Colonic mucosa (tissue), 4 donors: ENCODE measurements at regions not wholly inside any gene's neighbourhood (a gene's known extent, or its start where the extent isn't known, plus 50 kb on each side); places are given as distances from the start of the nearest gene placed in this dataset.

Experiments
- DNase-seq: peaks from one replicate; pipeline ENCODE4 v3.0.0-alpha.2; 2020
- H3K27ac ChIP-seq: fragments of 200-600 bp; one replicate; pipeline ENCODE4 v1.8.0; 2021
- H3K27me3 ChIP-seq: fragments of 200-600 bp; one replicate; pipeline ENCODE4 v1.8.0; 2021
- H3K36me3 ChIP-seq: fragments of 200-600 bp; one replicate; pipeline ENCODE4 v1.8.0; 2021
- H3K4me1 ChIP-seq: fragments of 200-600 bp; one replicate; pipeline ENCODE4 v1.8.0; 2021; ENCODE audit warnings: mild to moderate bottlenecking
- H3K4me3 ChIP-seq: fragments of 200-600 bp; one replicate; pipeline ENCODE4 v1.8.0; 2021
- H3K9ac ChIP-seq, 2 donors: one replicate each; pipeline ENCODE4 v1.7.0; 2013; ENCODE audit warnings: control low read depth in 2 of 2, low read depth in 2 of 2, low read length in 2 of 2
- H3K9me3 ChIP-seq: fragments of 200-600 bp; one replicate; pipeline ENCODE4 v1.8.0; 2021
- intact Hi-C: fragments of 100-400 bp; cut with DNase I; formaldehyde crosslinking; loops from one replicate; pipeline ENCODE4 v1.14.1; 2022
- TF ChIP-seq, protein P1 (sequence below): fragments of 200-600 bp; IDR thresholded peaks from one replicate; pipeline ENCODE4 v1.8.0; 2022; ENCODE audit warnings: antibody characterized with exemption, mild to moderate bottlenecking
- donor health status: healthy.
- donor health status: DM: no; HTN: no; CAD: no.
- donor health status: DM: no; HTN: no; CAD: no.

DNA sequence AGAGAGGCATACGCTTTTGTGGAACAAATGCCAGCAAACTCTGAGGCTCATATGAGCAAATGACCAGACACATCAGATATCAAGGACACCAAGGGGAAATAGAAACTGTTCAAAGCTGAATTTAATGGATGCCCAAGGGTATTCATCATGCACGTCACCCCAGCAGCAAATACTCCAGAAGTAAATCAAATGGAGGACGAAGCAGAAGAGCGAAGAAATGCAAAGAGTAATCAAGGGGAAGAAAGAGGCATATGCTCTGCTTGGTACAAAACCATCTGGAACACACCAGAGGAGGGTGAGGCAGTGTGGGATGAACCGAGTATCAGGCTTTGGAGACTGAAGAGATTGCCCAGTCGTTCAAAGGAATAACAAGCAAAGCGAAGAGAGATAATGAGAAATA lies 232.6 kb upstream of the EGLN3 start:
- Histone ChIP-seq H3K4me1 (no peaks in the 10 kb centered on the region), H3K9ac (no peak overlapping the region), H3K27ac (no peak overlapping the region), H3K27me3 (no peaks in the 10 kb centered on the region), H3K4me3 (no peak overlapping the region), H3K9me3 (no peaks in the 10 kb centered on the region), H3K36me3 (no peaks in the 10 kb centered on the region)
- intact Hi-C loops, result no loop called here
- TF ChIP-seq, protein P1, sequence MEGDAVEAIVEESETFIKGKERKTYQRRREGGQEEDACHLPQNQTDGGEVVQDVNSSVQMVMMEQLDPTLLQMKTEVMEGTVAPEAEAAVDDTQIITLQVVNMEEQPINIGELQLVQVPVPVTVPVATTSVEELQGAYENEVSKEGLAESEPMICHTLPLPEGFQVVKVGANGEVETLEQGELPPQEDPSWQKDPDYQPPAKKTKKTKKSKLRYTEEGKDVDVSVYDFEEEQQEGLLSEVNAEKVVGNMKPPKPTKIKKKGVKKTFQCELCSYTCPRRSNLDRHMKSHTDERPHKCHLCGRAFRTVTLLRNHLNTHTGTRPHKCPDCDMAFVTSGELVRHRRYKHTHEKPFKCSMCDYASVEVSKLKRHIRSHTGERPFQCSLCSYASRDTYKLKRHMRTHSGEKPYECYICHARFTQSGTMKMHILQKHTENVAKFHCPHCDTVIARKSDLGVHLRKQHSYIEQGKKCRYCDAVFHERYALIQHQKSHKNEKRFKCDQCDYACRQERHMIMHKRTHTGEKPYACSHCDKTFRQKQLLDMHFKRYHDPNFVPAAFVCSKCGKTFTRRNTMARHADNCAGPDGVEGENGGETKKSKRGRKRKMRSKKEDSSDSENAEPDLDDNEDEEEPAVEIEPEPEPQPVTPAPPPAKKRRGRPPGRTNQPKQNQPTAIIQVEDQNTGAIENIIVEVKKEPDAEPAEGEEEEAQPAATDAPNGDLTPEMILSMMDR, result no peak
- no peak for DNase-seq

GRCh38 chr14:34181338-34181737 lies 230.5 kb upstream of the EGLN3 start:
- Histone ChIP-seq H3K4me3 (no peak overlapping the region), H3K4me1 (no peaks in the 10 kb centered on the region), H3K36me3 (no peaks in the 10 kb centered on the region), H3K9ac (no peak overlapping the region), H3K9me3 (no peaks in the 10 kb centered on the region), H3K27me3 (no peaks in the 10 kb centered on the region), H3K27ac (no peak overlapping the region)
- intact Hi-C loops, result no loop called here
- TF ChIP-seq, protein P1, result no peak
- no peak for DNase-seq

GRCh38 chr14:34180869-34181268 lies 230.0 kb upstream of the EGLN3 start:
- H3K9ac ChIP-seq, result no peak overlapping the region
- H3K4me3 ChIP-seq, result no peak overlapping the region
- H3K9me3 ChIP-seq, result no peaks in the 10 kb centered on the region
- TF ChIP-seq, protein P1, result no peak
- no peaks in the 10 kb centered on the region for H3K27me3 ChIP-seq
- H3K4me1 ChIP-seq, result no peaks in the 10 kb centered on the region
- H3K36me3 ChIP-seq, result no peaks in the 10 kb centered on the region
- DNase-seq, result no peak
- intact Hi-C loops, result no loop called here
- no peak overlapping the region for H3K27ac ChIP-seq

DNA sequence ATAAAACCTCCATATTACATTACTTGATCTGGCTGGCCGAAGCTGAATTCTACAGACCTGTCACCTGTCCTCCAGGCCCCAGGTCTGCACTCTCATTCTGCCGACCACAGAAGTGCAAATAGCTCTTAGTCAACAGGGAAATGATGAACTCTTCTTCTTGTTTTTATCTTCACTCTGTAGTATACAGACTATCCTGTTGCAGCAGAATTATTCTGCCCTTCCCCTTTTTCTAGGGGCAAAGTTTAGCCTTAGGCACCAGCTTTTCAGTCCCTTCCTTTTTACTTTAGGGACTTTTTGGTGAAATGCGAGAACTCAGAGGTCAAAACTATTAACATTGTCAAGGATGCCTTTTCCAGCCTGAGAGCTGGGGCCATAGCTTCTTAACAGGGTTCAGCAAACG lies 229.6 kb upstream of the EGLN3 start:
- TF ChIP-seq, protein P1, result no peak
- intact Hi-C loops, result no loop called here
- Histone ChIP-seq H3K4me3 (no peak overlapping the region), H3K27ac (no peak overlapping the region), H3K4me1 (no peaks in the 10 kb centered on the region), H3K9me3 (no peaks in the 10 kb centered on the region), H3K27me3 (no peaks in the 10 kb centered on the region), H3K36me3 (no peaks in the 10 kb centered on the region), H3K9ac (no peak overlapping the region)
- DNase-seq, result no peak

DNA sequence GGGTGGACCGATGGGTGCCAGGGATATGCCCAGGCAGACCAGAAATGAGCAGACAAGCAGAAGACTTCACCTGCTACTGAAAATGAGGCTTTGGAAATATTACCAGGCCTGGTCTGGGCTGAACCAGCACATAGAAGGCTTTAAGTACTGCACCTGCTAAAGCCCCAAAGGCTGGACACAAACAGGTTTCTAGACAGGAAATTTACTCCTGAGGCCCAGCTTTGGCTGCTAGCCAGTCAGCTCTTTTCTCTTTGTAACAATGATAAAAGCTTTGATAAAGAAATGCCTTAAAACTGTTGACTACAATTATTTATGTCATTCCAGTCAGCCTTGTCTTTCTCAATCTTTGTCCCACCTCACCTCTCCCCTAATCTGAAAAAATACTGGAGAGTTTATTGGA lies 228.9 kb upstream of the EGLN3 start:
- Histone ChIP-seq H3K36me3 (no peaks in the 10 kb centered on the region), H3K27me3 (no peaks in the 10 kb centered on the region), H3K4me1 (no peaks in the 10 kb centered on the region), H3K9ac (no peak overlapping the region), H3K9me3 (no peaks in the 10 kb centered on the region), H3K4me3 (no peak overlapping the region), H3K27ac (no peak overlapping the region)
- intact Hi-C loops, result no loop called here
- TF ChIP-seq, protein P1, result no peak
- no peak for DNase-seq

GRCh38 chr14:34177466-34177865 lies 226.6 kb upstream of the EGLN3 start:
- H3K9me3 ChIP-seq, result no peaks in the 10 kb centered on the region
- no peaks in the 10 kb centered on the region for H3K36me3 ChIP-seq
- no peaks in the 10 kb centered on the region for H3K27me3 ChIP-seq
- DNase-seq, result no peak
- no peaks in the 10 kb centered on the region for H3K4me1 ChIP-seq
- H3K4me3 ChIP-seq, result no peak overlapping the region
- TF ChIP-seq, protein P1, result no peak
- no peak overlapping the region for H3K9ac ChIP-seq
- no peak overlapping the region for H3K27ac ChIP-seq
- intact Hi-C loops, result no loop called here
